ENCODE measurements at regions not wholly inside any gene's neighbourhood (a gene's known extent, or its start where the extent isn't known, plus 50 kb on each side); places are given as distances from the start of the nearest gene placed in this dataset.

DNA sequence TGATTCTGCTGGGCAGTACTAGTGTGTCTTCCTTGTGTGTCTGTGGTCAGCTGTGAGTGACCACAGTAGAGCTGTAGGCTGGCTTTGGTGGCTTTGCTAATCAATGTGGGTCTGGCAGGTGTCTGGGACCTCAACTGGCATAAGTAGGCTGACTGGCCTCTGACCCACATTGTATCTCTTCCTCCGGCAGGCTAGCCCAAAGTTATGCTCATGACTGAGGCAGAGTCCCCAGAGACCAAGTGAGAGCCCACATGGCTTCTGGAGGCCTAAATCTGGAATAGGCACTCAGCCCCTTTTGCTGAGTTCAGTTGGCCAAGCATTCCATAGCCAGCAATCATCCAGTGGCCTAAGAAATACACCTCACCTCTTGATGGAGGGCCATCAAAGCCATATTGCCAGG lies 289.1 kb upstream of the SUCLG2 start:
- no peak for TF ChIP-seq POLR2A (IDR thresholded peaks at IDR 0.05)
- TF ChIP-seq, protein P1, sequence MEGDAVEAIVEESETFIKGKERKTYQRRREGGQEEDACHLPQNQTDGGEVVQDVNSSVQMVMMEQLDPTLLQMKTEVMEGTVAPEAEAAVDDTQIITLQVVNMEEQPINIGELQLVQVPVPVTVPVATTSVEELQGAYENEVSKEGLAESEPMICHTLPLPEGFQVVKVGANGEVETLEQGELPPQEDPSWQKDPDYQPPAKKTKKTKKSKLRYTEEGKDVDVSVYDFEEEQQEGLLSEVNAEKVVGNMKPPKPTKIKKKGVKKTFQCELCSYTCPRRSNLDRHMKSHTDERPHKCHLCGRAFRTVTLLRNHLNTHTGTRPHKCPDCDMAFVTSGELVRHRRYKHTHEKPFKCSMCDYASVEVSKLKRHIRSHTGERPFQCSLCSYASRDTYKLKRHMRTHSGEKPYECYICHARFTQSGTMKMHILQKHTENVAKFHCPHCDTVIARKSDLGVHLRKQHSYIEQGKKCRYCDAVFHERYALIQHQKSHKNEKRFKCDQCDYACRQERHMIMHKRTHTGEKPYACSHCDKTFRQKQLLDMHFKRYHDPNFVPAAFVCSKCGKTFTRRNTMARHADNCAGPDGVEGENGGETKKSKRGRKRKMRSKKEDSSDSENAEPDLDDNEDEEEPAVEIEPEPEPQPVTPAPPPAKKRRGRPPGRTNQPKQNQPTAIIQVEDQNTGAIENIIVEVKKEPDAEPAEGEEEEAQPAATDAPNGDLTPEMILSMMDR (IDR thresholded peaks at IDR 0.05) = no peak
